Stomach smooth muscle (tissue), 2 donors: ENCODE measurements at regions not wholly inside any gene's neighbourhood (a gene's known extent, or its start where the extent isn't known, plus 50 kb on each side); places are given as distances from the start of the nearest gene placed in this dataset.

Source experiments
- H3K27ac ChIP-seq: one replicate; pipeline ENCODE4 v1.7.0; 2013; ENCODE audit warnings: mild to moderate bottlenecking, low read length, inconsistent platforms
- H3K27me3 ChIP-seq, 2 donors: one replicate each; pipeline ENCODE4 v1.7.0; 2013; ENCODE audit warnings: low read length in 2 of 2; ENCODE audit not compliant: insufficient read depth in 2 of 2, control insufficient read depth in 1 of 2
- H3K36me3 ChIP-seq, 2 donors: one replicate each; pipeline ENCODE4 v1.7.0; 2013; ENCODE audit warnings: low read length in 2 of 2; ENCODE audit not compliant: control insufficient read depth in 2 of 2, insufficient read depth in 2 of 2
- H3K4me1 ChIP-seq: one replicate; pipeline ENCODE4 v1.7.0; 2013; ENCODE audit warnings: low read length; ENCODE audit not compliant: control insufficient read depth, insufficient read depth
- H3K4me3 ChIP-seq, 2 donors: one replicate each; pipeline ENCODE4 v1.7.0; 2013; ENCODE audit warnings: low read length in 2 of 2
- H3K9ac ChIP-seq, 2 donors: one replicate each; pipeline ENCODE4 v1.7.0; 2013; ENCODE audit warnings: low read length in 2 of 2, mild to moderate bottlenecking in 1 of 2
- H3K9me3 ChIP-seq, 2 donors: one replicate each; pipeline ENCODE4 v1.7.0; 2013; ENCODE audit warnings: low read length in 2 of 2; ENCODE audit not compliant: control insufficient read depth in 2 of 2
- donor health status: healthy.
- donor health status: Pancreatic carcinoma.

- Histone ChIP-seq H3K27me3 (no peaks in the 10 kb centered on the region), H3K4me1 (no peaks in the 10 kb centered on the region), H3K27ac (no peak overlapping the region), H3K4me3 (no peak overlapping the region), H3K36me3 (no peaks in the 10 kb centered on the region), H3K9me3 (no peaks in the 10 kb centered on the region), H3K9ac (no peak overlapping the region)
These were observed 131.4 kb upstream of the LHCGR start for GRCh38 chr2:48886919-48887318.

- H3K36me3 ChIP-seq = no peaks in the 10 kb centered on the region
- H3K9me3 ChIP-seq = no peaks in the 10 kb centered on the region
- no peaks in the 10 kb centered on the region for H3K4me1 ChIP-seq
- no peak overlapping the region for H3K9ac ChIP-seq
- H3K27ac ChIP-seq = no peak overlapping the region
- no peaks in the 10 kb centered on the region for H3K27me3 ChIP-seq
- no peak overlapping the region for H3K4me3 ChIP-seq
These were observed 130.3 kb upstream of the LHCGR start for GRCh38 chr2:48885841-48886240.

GRCh38 chr2:48883661-48884060, 128.1 kb upstream of the LHCGR start:
- H3K9me3 ChIP-seq = no peaks in the 10 kb centered on the region
- H3K9ac ChIP-seq = no peak overlapping the region
- no peak overlapping the region for H3K27ac ChIP-seq
- H3K27me3 ChIP-seq = no peaks in the 10 kb centered on the region
- H3K36me3 ChIP-seq = no peaks in the 10 kb centered on the region
- no peak overlapping the region for H3K4me3 ChIP-seq
- no peaks in the 10 kb centered on the region for H3K4me1 ChIP-seq

GRCh38 chr2:48874282-48874681, 118.8 kb upstream of the LHCGR start:
- Histone ChIP-seq H3K9ac (no peak overlapping the region), H3K4me1 (no peaks in the 10 kb centered on the region), H3K27me3 (no peaks in the 10 kb centered on the region), H3K4me3 (no peak overlapping the region), H3K9me3 (no peaks in the 10 kb centered on the region), H3K36me3 (no peaks in the 10 kb centered on the region), H3K27ac (no peak overlapping the region)

GRCh38 chr2:48873666-48874065, 118.1 kb upstream of the LHCGR start:
- Histone ChIP-seq H3K27me3 (no peaks in the 10 kb centered on the region), H3K4me3 (no peak overlapping the region), H3K4me1 (no peaks in the 10 kb centered on the region), H3K9ac (no peak overlapping the region), H3K9me3 (no peaks in the 10 kb centered on the region), H3K36me3 (no peaks in the 10 kb centered on the region), H3K27ac (no peak overlapping the region)

GRCh38 chr2:48870942-48871341, 115.4 kb upstream of the LHCGR start:
- Histone ChIP-seq H3K9me3 (no peaks in the 10 kb centered on the region), H3K4me1 (no peaks in the 10 kb centered on the region), H3K36me3 (no peaks in the 10 kb centered on the region), H3K9ac (no peak overlapping the region), H3K4me3 (no peak overlapping the region), H3K27ac (no peak overlapping the region), H3K27me3 (no peaks in the 10 kb centered on the region)

- Histone ChIP-seq H3K36me3 (no peaks in the 10 kb centered on the region), H3K27ac (no peak overlapping the region), H3K4me3 (no peak overlapping the region), H3K27me3 (no peaks in the 10 kb centered on the region), H3K9me3 (no peaks in the 10 kb centered on the region), H3K9ac (no peak overlapping the region), H3K4me1 (no peaks in the 10 kb centered on the region)
These were observed 115.0 kb upstream of the LHCGR start for GRCh38 chr2:48870503-48870902.

- Histone ChIP-seq H3K9ac (no peak overlapping the region), H3K27me3 (no peaks in the 10 kb centered on the region), H3K4me3 (no peak overlapping the region), H3K27ac (no peak overlapping the region), H3K36me3 (no peaks in the 10 kb centered on the region), H3K4me1 (peaks cover 2% of the 10 kb centered on the region), H3K9me3 (no peaks in the 10 kb centered on the region)
These were observed 110.2 kb upstream of the LHCGR start for GRCh38 chr2:48865704-48866103.

GRCh38 chr2:48860380-48860779, 104.9 kb upstream of the LHCGR start:
- no peak overlapping the region for H3K4me3 ChIP-seq
- no peaks in the 10 kb centered on the region for H3K9me3 ChIP-seq
- no peak overlapping the region for H3K27ac ChIP-seq
- no peak overlapping the region for H3K9ac ChIP-seq
- H3K36me3 ChIP-seq = no peaks in the 10 kb centered on the region
- peaks cover 14% of the 10 kb centered on the region for H3K4me1 ChIP-seq
- no peaks in the 10 kb centered on the region for H3K27me3 ChIP-seq

GRCh38 chr2:48856657-48857056, 101.1 kb upstream of the LHCGR start:
- Histone ChIP-seq H3K9ac (no peak overlapping the region), H3K4me3 (no peak overlapping the region), H3K27ac (peak overlapping the region; percentile 81), H3K9me3 (no peaks in the 10 kb centered on the region), H3K27me3 (no peaks in the 10 kb centered on the region), H3K4me1 (peaks cover 20% of the 10 kb centered on the region), H3K36me3 (no peaks in the 10 kb centered on the region)

GRCh38 chr2:48856144-48856543, 100.6 kb upstream of the LHCGR start:
- no peaks in the 10 kb centered on the region for H3K36me3 ChIP-seq
- no peaks in the 10 kb centered on the region for H3K9me3 ChIP-seq
- peaks cover 20% of the 10 kb centered on the region for H3K4me1 ChIP-seq
- H3K27me3 ChIP-seq = no peaks in the 10 kb centered on the region
- no peak overlapping the region for H3K4me3 ChIP-seq
- H3K27ac ChIP-seq = peak overlapping the region; percentile 81
- no peak overlapping the region for H3K9ac ChIP-seq

GRCh38 chr2:48855142-48855541, 99.6 kb upstream of the LHCGR start:
- Histone ChIP-seq H3K4me1 (peaks cover 20% of the 10 kb centered on the region), H3K9ac (no peak overlapping the region), H3K27me3 (no peaks in the 10 kb centered on the region), H3K4me3 (no peak overlapping the region), H3K36me3 (no peaks in the 10 kb centered on the region), H3K9me3 (no peaks in the 10 kb centered on the region), H3K27ac (peak overlapping the region; percentile 81)
